Transverse colon (tissue), 3 donors: ENCODE measurements at regions not wholly inside any gene's neighbourhood (a gene's known extent, or its start where the extent isn't known, plus 50 kb on each side); places are given as distances from the start of the nearest gene placed in this dataset.

Experiments
- CTCF ChIP-seq, 5 experiments: fragments of 200-600 bp in 3 of 5; fragments of 450-650 bp in 2 of 5; sonication (generic) in 3 of 5; IDR thresholded peaks; 1 replicate in 2 of 5; 2 replicates in 3 of 5; pipeline ENCODE4 v1.5.1; 2016 to 2017; ENCODE audit warnings: antibody characterized with exemption in 5 of 5, inconsistent platforms in 3 of 5, mild to moderate bottlenecking in 2 of 5, moderate library complexity in 1 of 5
- EP300 ChIP-seq: sonication (generic); formaldehyde crosslinking; IDR thresholded peaks from one replicate; pipeline ENCODE4 v1.6.1; 2017; ENCODE audit warnings: antibody characterized with exemption, low read depth

- TF ChIP-seq EP300 (no peak), CTCF (IDR thresholded peaks at IDR 0.05) (no peak)
Observed at GRCh38 chr4:35952751-35953150, 291.6 kb downstream of the ARAP2 start.
